Natural killer cell (primary cell): ENCODE measurements at regions not wholly inside any gene's neighbourhood (a gene's known extent, or its start where the extent isn't known, plus 50 kb on each side); places are given as distances from the start of the nearest gene placed in this dataset.

Source experiments
- ATAC-seq, 3 donors: fragments of 150-1000 bp in 2 of 3; fragments of 200-7000 bp in 1 of 3; cut with Tn5 transposase; 1 replicate in 1 of 3; 2 replicates in 2 of 3; pipeline ENCODE4 v1.10.0; 2021; ENCODE audit warnings: mild to moderate bottlenecking in 2 of 3, moderate library complexity in 2 of 3
- DNase-seq, 2 donors: peaks; one replicate each; pipeline versions ENCODE4 v3.0.0 to v3.0.0-alpha.2; 2013 to 2021; ENCODE audit warnings: mixed read lengths in 1 of 2
- H3K27ac ChIP-seq: one replicate; pipeline ENCODE4 v1.5.1; 2013; ENCODE audit warnings: mild to moderate bottlenecking, low read length
- H3K27me3 ChIP-seq: one replicate; pipeline ENCODE4 v1.6.1; 2013; ENCODE audit warnings: low read length; ENCODE audit not compliant: control insufficient read depth, insufficient read depth
- H3K36me3 ChIP-seq: one replicate; pipeline ENCODE4 v1.6.1; 2013; ENCODE audit warnings: low read length; ENCODE audit not compliant: control insufficient read depth, insufficient read depth
- H3K4me1 ChIP-seq: one replicate; pipeline ENCODE4 v1.6.1; 2013; ENCODE audit warnings: low read length; ENCODE audit not compliant: control insufficient read depth, insufficient read depth
- H3K4me3 ChIP-seq: one replicate; pipeline ENCODE4 v1.5.1; 2013; ENCODE audit warnings: low read length
- H3K9me3 ChIP-seq: one replicate; pipeline ENCODE4 v1.6.1; 2013; ENCODE audit warnings: low read length; ENCODE audit not compliant: control insufficient read depth, insufficient read depth
- H3K27ac Mint-ChIP-seq, 2 donors: one replicate each; pipeline ENCODE4 v1.8.0; 2022; ENCODE audit warnings: mild to moderate bottlenecking in 2 of 2, mixed read lengths in 2 of 2, moderate library complexity in 1 of 2
- H3K27me3 Mint-ChIP-seq, 2 donors: one replicate each; pipeline ENCODE4 v1.8.0; 2022; ENCODE audit warnings: low read depth in 2 of 2, mixed read lengths in 2 of 2
- H3K36me3 Mint-ChIP-seq: one replicate; pipeline ENCODE4 v1.8.0; 2022; ENCODE audit warnings: mixed read lengths
- H3K4me1 Mint-ChIP-seq, 2 donors: one replicate each; pipeline ENCODE4 v1.8.0; 2022; ENCODE audit warnings: mixed read lengths in 2 of 2
- H3K4me3 Mint-ChIP-seq: one replicate; pipeline ENCODE4 v1.8.0; 2022; ENCODE audit warnings: mild to moderate bottlenecking, moderate library complexity, mixed read lengths
- H3K9me3 Mint-ChIP-seq, 2 donors: one replicate each; pipeline ENCODE4 v1.8.0; 2022; ENCODE audit warnings: mixed read lengths in 2 of 2
- WGBS: methylation state at CpG from one replicate; pipeline ENCODE4 v1.1.7; 2013; ENCODE audit warnings: missing lambda C conversion rate; ENCODE audit not compliant: insufficient coverage; 5-methylcytosine and 5-hydroxymethylcytosine counted together
- intact Hi-C: fragments of 100-400 bp; cut with micrococcal nuclease; formaldehyde crosslinking; loops from one replicate; pipeline ENCODE4 v1.14.2; 2022
- TF ChIP-seq, protein P1 (sequence below): fragments of 200-600 bp; IDR thresholded peaks from one replicate; pipeline ENCODE4 v1.8.0; 2022; ENCODE audit warnings: antibody characterized with exemption

GRCh38 chr9:2418619-2419018, 203.0 kb upstream of the VLDLR start:
- no peak overlapping the region for H3K27ac Mint-ChIP-seq
- intact Hi-C loops, result no loop called here
- H3K27me3 Mint-ChIP-seq, result peaks cover 3 to 14% of the 10 kb centered on the region in 2 donors

GRCh38 chr9:2419347-2419746, 202.2 kb upstream of the VLDLR start:
- intact Hi-C loops, result no loop called here
- Mint-ChIP-seq H3K27me3 (peaks cover 3 to 14% of the 10 kb centered on the region in 2 donors), H3K9me3 (no peaks in the 10 kb centered on the region), H3K27ac (no peak overlapping the region), H3K4me1 (no peaks in the 10 kb centered on the region), H3K4me3 (no peak overlapping the region), H3K36me3 (no peaks in the 10 kb centered on the region)
- Histone ChIP-seq H3K27me3 (no peaks in the 10 kb centered on the region), H3K4me1 (no peaks in the 10 kb centered on the region), H3K4me3 (no peak overlapping the region), H3K36me3 (no peaks in the 10 kb centered on the region), H3K9me3 (no peaks in the 10 kb centered on the region), H3K27ac (no peak overlapping the region)
- TF ChIP-seq, protein P1, sequence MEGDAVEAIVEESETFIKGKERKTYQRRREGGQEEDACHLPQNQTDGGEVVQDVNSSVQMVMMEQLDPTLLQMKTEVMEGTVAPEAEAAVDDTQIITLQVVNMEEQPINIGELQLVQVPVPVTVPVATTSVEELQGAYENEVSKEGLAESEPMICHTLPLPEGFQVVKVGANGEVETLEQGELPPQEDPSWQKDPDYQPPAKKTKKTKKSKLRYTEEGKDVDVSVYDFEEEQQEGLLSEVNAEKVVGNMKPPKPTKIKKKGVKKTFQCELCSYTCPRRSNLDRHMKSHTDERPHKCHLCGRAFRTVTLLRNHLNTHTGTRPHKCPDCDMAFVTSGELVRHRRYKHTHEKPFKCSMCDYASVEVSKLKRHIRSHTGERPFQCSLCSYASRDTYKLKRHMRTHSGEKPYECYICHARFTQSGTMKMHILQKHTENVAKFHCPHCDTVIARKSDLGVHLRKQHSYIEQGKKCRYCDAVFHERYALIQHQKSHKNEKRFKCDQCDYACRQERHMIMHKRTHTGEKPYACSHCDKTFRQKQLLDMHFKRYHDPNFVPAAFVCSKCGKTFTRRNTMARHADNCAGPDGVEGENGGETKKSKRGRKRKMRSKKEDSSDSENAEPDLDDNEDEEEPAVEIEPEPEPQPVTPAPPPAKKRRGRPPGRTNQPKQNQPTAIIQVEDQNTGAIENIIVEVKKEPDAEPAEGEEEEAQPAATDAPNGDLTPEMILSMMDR, result no peak
- DNase-seq (no peak), ATAC-seq (no peak)
- WGBS, result 50% methylated on average over 1 of the region's 2 CpGs

More at GRCh38 chr9:2418619-2419018, 203.0 kb upstream of the VLDLR start:
- no peak overlapping the region for H3K27ac ChIP-seq
- no peaks in the 10 kb centered on the region for H3K36me3 ChIP-seq
- no peak overlapping the region for H3K4me3 Mint-ChIP-seq
- ATAC-seq, result no peak
- no peaks in the 10 kb centered on the region for H3K9me3 ChIP-seq
- H3K36me3 Mint-ChIP-seq, result no peaks in the 10 kb centered on the region
- no peak for DNase-seq
- 68% methylated on average over 1 of the region's 2 CpGs for WGBS
- H3K4me1 Mint-ChIP-seq, result no peaks in the 10 kb centered on the region
- no peaks in the 10 kb centered on the region for H3K4me1 ChIP-seq
- no peaks in the 10 kb centered on the region for H3K27me3 ChIP-seq
- TF ChIP-seq, protein P1, result no peak
- no peaks in the 10 kb centered on the region for H3K9me3 Mint-ChIP-seq
- no peak overlapping the region for H3K4me3 ChIP-seq

DNA sequence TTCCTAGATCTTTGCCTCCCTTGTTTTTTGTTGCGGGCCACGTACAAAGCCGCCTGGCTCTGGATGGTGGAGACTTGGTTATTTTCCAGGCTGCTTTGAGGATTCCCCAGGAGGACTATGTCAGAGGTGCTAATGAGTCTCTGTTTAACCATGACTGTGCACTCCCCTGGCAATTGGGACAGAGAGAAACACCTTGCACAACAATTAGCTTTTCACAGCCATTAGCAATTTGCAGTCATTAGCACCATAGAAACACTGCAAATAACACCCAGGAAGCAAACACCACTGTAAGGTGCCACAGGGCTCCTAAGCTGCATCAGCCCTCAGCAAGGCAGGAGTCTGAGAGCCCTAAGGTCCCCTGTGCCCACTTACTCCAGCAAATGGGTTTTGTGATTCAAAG, 201.0 kb upstream of the VLDLR start:
- no peaks in the 10 kb centered on the region for H3K4me1 Mint-ChIP-seq
- H3K9me3 Mint-ChIP-seq, result no peaks in the 10 kb centered on the region
- H3K4me3 ChIP-seq, result no peak overlapping the region
- intact Hi-C loops, result no loop called here
- H3K27me3 ChIP-seq, result no peaks in the 10 kb centered on the region
- H3K4me3 Mint-ChIP-seq, result no peak overlapping the region
- ATAC-seq, result no peak
- no peaks in the 10 kb centered on the region for H3K36me3 Mint-ChIP-seq
- WGBS, result 100% methylated on average over 3 of the region's 3 CpGs
- TF ChIP-seq, protein P1, result no peak
- H3K9me3 ChIP-seq, result no peaks in the 10 kb centered on the region
- no peaks in the 10 kb centered on the region for H3K4me1 ChIP-seq
- DNase-seq, result no peak
- H3K36me3 ChIP-seq, result no peaks in the 10 kb centered on the region
- peaks cover 3 to 14% of the 10 kb centered on the region in 2 donors for H3K27me3 Mint-ChIP-seq
- H3K27ac ChIP-seq, result no peak overlapping the region
- H3K27ac Mint-ChIP-seq, result no peak overlapping the region

DNA sequence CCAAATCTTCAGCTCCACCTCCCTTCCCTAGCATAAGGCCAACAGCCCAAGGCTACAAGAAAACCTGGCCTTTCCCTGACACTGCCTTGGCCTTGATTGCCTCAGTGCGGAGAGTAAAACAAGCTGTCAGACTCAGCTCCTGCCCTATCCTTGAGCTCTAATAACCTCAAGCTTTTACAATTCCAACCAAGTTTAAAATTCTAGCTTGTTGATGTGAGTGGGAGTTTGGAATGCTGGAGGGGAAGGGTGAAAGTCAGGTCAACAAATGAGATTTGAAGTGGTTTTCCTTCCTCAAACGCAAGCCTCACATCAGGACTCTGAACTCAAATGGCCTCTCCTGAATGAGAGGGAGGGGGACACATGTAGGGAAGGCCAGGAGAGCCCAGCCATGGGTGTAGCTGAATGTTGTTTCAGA, 197.0 kb upstream of the VLDLR start:
- no peaks in the 10 kb centered on the region for H3K36me3 Mint-ChIP-seq
- H3K4me3 Mint-ChIP-seq, result no peak overlapping the region
- intact Hi-C loops, result no loop called here
- H3K27me3 ChIP-seq, result no peaks in the 10 kb centered on the region
- WGBS, result 64% methylated on average over 2 of the region's 2 CpGs
- no peaks in the 10 kb centered on the region for H3K9me3 ChIP-seq
- peaks cover 4 to 9% of the 10 kb centered on the region in 2 donors for H3K27me3 Mint-ChIP-seq
- H3K4me3 ChIP-seq, result no peak overlapping the region
- no peaks in the 10 kb centered on the region for H3K4me1 ChIP-seq
- no peaks in the 10 kb centered on the region for H3K4me1 Mint-ChIP-seq
- H3K27ac Mint-ChIP-seq, result no peak overlapping the region
- H3K27ac ChIP-seq, result no peak overlapping the region
- no peak for ATAC-seq
- TF ChIP-seq, protein P1, result no peak
- DNase-seq, result no peak
- H3K9me3 Mint-ChIP-seq, result no peaks in the 10 kb centered on the region
- H3K36me3 ChIP-seq, result no peaks in the 10 kb centered on the region
